ENCODE measurements at regions not wholly inside any gene's neighbourhood (a gene's known extent, or its start where the extent isn't known, plus 50 kb on each side); places are given as distances from the start of the nearest gene placed in this dataset.

- TF ChIP-seq ZNF8 (CRISPR knock-in tag; IDR thresholded peaks at IDR 0.05): no peak
- TF ChIP-seq GLIS3 (CRISPR knock-in tag; IDR thresholded peaks at IDR 0.05): no peak
- TF ChIP-seq TCF4 (CRISPR knock-in tag; IDR thresholded peaks at IDR 0.05; ENCODE audit: borderline replicate concordance): no peak
- TF ChIP-seq CSRNP3 (CRISPR knock-in tag; IDR thresholded peaks at IDR 0.05): no peak
- no peak for TF ChIP-seq TOX (CRISPR knock-in tag; IDR thresholded peaks at IDR 0.05; ENCODE audit: borderline replicate concordance)
- no peak for TF ChIP-seq ZNF565 (CRISPR knock-in tag; conservative IDR thresholded peaks at IDR 0.05; ENCODE audit: low read depth)
- no peak for TF ChIP-seq CREB5 (CRISPR knock-in tag; IDR thresholded peaks at IDR 0.05; ENCODE audit: low read depth)
- ATAC-seq: no peak
Observed at GRCh38 chr10:44289125-44289524, 95.8 kb downstream of the CXCL12 start.

- no peak for ATAC-seq
Observed at GRCh38 chr10:44287408-44287807, 97.5 kb downstream of the CXCL12 start.

More at GRCh38 chr10:44287408-44287807, 97.5 kb downstream of the CXCL12 start:
- no peak for TF ChIP-seq ESRRG (CRISPR knock-in tag; IDR thresholded peaks at IDR 0.05)
- no peak for TF ChIP-seq POU6F1 (CRISPR knock-in tag; IDR thresholded peaks at IDR 0.05; ENCODE audit: borderline replicate concordance, low read depth)
- TF ChIP-seq ZNF565 (CRISPR knock-in tag; conservative IDR thresholded peaks at IDR 0.05; ENCODE audit: low read depth): no peak
- TF ChIP-seq PATZ1 (CRISPR knock-in tag; IDR thresholded peaks at IDR 0.05; ENCODE audit: borderline replicate concordance): no peak
- no peak for TF ChIP-seq ZFP30 (CRISPR knock-in tag; IDR thresholded peaks at IDR 0.05)
- TF ChIP-seq ZFP3 (CRISPR knock-in tag; IDR thresholded peaks at IDR 0.05): no peak
- no peak for TF ChIP-seq BACH2 (CRISPR knock-in tag; IDR thresholded peaks at IDR 0.05; ENCODE audit: borderline replicate concordance)
- no peak for TF ChIP-seq ZC3H10 (CRISPR knock-in tag; IDR thresholded peaks at IDR 0.05)
- TF ChIP-seq ARNTL (CRISPR knock-in tag; IDR thresholded peaks at IDR 0.05; ENCODE audit: borderline replicate concordance, low read depth): no peak
- TF ChIP-seq ISL1 (CRISPR knock-in tag; IDR thresholded peaks at IDR 0.05): no peak
- TF ChIP-seq OSR1 (CRISPR knock-in tag; IDR thresholded peaks at IDR 0.05): no peak
- no peak for TF ChIP-seq RARB (CRISPR knock-in tag; IDR thresholded peaks at IDR 0.05)
- TF ChIP-seq ZNF8 (CRISPR knock-in tag; IDR thresholded peaks at IDR 0.05): no peak
- no peak for TF ChIP-seq CSDC2 (CRISPR knock-in tag; IDR thresholded peaks at IDR 0.05)
- no peak for TF ChIP-seq GLIS3 (CRISPR knock-in tag; IDR thresholded peaks at IDR 0.05)
- no peak for TF ChIP-seq ZNF70 (CRISPR knock-in tag; IDR thresholded peaks at IDR 0.05)
- no peak for TF ChIP-seq CREB5 (CRISPR knock-in tag; IDR thresholded peaks at IDR 0.05; ENCODE audit: low read depth)
- no peak for TF ChIP-seq TCF4 (CRISPR knock-in tag; IDR thresholded peaks at IDR 0.05; ENCODE audit: borderline replicate concordance)
- TF ChIP-seq TSHZ2 (CRISPR knock-in tag; IDR thresholded peaks at IDR 0.05): no peak

All from SK-N-SH treated with all-trans-retinoic acid at 6 μM for 48 hours (cell line).